ENCODE measurements at regions not wholly inside any gene's neighbourhood (a gene's known extent, or its start where the extent isn't known, plus 50 kb on each side); places are given as distances from the start of the nearest gene placed in this dataset.
A peak's percentile ranks its signal among the peaks of the same experiment; 100 is the strongest.

DNA sequence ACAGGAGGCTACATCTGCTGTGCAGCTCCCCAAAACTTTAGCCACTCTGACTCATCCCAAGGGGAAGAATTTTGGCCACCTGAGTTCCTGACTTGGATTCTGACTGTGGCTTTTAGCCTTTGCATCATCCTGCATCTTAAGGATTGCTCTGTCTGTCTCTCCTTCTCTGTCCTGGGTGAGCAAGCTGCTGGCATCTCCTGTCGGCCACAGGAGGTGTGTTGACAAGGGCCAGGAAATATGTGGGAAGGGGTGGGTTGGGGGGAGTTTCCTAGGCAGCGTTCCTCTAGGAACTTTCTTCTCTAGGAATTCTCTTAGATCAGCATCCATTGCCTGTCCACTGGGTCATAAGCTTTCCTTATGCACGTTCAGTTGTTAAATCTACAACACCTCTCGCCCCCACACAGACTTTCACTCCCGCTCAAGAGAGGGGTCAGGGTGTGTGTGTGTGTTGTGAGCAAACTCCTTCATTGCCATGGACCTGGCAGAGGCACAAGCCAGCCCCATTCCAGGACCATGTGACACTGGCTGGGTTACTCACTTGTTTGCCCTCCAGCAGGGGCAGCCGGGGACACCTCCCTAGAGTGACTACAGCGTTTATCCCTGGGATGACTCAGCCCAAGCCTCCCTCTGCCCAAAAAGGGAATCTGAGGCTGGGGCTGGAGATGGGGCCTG, 145.0 kb upstream of the DUSP10 start (continued):
- TF ChIP-seq, protein P1, sequence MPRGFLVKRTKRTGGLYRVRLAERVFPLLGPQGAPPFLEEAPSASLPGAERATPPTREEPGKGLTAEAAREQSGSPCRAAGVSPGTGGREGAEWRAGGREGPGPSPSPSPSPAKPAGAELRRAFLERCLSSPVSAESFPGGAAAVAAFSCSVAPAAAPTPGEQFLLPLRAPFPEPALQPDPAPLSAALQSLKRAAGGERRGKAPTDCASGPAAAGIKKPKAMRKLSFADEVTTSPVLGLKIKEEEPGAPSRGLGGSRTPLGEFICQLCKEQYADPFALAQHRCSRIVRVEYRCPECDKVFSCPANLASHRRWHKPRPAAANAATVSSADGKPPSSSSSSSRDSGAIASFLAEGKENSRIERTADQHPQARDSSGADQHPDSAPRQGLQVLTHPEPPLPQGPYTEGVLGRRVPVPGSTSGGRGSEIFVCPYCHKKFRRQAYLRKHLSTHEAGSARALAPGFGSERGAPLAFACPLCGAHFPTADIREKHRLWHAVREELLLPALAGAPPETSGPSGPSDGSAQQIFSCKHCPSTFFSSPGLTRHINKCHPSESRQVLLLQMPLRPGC (tag by site-specific recombination; IDR thresholded peaks at IDR 0.05): peak; percentile 70; the same call in 1 of the 2 replicates
- TF ChIP-seq, protein P2, sequence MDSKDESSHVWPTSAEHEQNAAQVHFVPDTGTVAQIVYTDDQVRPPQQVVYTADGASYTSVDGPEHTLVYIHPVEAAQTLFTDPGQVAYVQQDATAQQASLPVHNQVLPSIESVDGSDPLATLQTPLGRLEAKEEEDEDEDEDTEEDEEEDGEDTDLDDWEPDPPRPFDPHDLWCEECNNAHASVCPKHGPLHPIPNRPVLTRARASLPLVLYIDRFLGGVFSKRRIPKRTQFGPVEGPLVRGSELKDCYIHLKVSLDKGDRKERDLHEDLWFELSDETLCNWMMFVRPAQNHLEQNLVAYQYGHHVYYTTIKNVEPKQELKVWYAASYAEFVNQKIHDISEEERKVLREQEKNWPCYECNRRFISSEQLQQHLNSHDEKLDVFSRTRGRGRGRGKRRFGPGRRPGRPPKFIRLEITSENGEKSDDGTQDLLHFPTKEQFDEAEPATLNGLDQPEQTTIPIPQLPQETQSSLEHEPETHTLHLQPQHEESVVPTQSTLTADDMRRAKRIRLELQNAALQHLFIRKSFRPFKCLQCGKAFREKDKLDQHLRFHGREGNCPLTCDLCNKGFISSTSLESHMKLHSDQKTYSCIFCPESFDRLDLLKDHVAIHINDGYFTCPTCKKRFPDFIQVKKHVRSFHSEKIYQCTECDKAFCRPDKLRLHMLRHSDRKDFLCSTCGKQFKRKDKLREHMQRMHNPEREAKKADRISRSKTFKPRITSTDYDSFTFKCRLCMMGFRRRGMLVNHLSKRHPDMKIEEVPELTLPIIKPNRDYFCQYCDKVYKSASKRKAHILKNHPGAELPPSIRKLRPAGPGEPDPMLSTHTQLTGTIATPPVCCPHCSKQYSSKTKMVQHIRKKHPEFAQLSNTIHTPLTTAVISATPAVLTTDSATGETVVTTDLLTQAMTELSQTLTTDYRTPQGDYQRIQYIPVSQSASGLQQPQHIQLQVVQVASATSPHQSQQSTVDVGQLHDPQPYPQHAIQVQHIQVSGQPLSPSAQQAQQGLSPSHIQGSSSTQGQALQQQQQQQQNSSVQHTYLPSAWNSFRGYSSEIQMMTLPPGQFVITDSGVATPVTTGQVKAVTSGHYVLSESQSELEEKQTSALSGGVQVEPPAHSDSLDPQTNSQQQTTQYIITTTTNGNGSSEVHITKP (tag by site-specific recombination; IDR thresholded peaks at IDR 0.05): peak; percentile 69
- TF ChIP-seq ZNF366 (tag by site-specific recombination; conservative IDR thresholded peaks at IDR 0.05): peak; percentile 77
- TF ChIP-seq ZNF701 (tag by site-specific recombination; IDR thresholded peaks at IDR 0.05): no peak
- TF ChIP-seq ZNF155 (tag by site-specific recombination; IDR thresholded peaks at IDR 0.05): no peak
- no peak for TF ChIP-seq ZBTB1 (tag by site-specific recombination; IDR thresholded peaks at IDR 0.05)
- peak; percentile 64; the same call in 1 of the 2 replicates for TF ChIP-seq ZNF600 (tag by site-specific recombination; IDR thresholded peaks at IDR 0.05)
- TF ChIP-seq, protein P3, sequence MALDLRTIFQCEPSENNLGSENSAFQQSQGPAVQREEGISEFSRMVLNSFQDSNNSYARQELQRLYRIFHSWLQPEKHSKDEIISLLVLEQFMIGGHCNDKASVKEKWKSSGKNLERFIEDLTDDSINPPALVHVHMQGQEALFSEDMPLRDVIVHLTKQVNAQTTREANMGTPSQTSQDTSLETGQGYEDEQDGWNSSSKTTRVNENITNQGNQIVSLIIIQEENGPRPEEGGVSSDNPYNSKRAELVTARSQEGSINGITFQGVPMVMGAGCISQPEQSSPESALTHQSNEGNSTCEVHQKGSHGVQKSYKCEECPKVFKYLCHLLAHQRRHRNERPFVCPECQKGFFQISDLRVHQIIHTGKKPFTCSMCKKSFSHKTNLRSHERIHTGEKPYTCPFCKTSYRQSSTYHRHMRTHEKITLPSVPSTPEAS (tag by site-specific recombination; IDR thresholded peaks at IDR 0.05): 0 out of 2 replicates have a peak, but pooled peaks have one; percentile 34
- peak; percentile 37; the same call in 1 of the 2 replicates for TF ChIP-seq ZFP37 (tag by site-specific recombination; IDR thresholded peaks at IDR 0.05)
- TF ChIP-seq ZNF184 (tag by site-specific recombination; IDR thresholded peaks at IDR 0.05): peak; percentile 38; the same call in 1 of the 2 replicates
- TF ChIP-seq, protein P4, sequence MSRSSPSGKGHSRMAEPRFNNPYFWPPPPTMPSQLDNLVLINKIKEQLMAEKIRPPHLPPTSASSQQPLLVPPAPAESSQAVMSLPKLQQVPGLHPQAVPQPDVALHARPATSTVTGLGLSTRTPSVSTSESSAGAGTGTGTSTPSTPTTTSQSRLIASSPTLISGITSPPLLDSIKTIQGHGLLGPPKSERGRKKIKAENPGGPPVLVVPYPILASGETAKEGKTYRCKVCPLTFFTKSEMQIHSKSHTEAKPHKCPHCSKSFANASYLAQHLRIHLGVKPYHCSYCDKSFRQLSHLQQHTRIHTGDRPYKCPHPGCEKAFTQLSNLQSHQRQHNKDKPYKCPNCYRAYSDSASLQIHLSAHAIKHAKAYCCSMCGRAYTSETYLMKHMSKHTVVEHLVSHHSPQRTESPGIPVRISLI (tag by site-specific recombination; IDR thresholded peaks at IDR 0.05): no peak
- TF ChIP-seq KLF16 (tag by site-specific recombination; IDR thresholded peaks at IDR 0.05): no peak
- 0 out of 2 replicates have a peak, but pooled peaks have one; percentile 18 for TF ChIP-seq ZSCAN30 (tag by site-specific recombination; IDR thresholded peaks at IDR 0.05)
- TF ChIP-seq, protein P5, sequence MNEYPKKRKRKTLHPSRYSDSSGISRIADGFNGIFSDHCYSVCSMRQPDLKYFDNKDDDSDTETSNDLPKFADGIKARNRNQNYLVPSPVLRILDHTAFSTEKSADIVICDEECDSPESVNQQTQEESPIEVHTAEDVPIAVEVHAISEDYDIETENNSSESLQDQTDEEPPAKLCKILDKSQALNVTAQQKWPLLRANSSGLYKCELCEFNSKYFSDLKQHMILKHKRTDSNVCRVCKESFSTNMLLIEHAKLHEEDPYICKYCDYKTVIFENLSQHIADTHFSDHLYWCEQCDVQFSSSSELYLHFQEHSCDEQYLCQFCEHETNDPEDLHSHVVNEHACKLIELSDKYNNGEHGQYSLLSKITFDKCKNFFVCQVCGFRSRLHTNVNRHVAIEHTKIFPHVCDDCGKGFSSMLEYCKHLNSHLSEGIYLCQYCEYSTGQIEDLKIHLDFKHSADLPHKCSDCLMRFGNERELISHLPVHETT (tag by site-specific recombination; IDR thresholded peaks at IDR 0.05): 0 out of 2 replicates have a peak, but pooled peaks have one; percentile 25
- TF ChIP-seq SCRT2 (tag by site-specific recombination; IDR thresholded peaks at IDR 0.05): peak; percentile 96
- TF ChIP-seq ZXDB (tag by site-specific recombination; IDR thresholded peaks at IDR 0.05): peak; percentile 89
- 0 out of 2 replicates have a peak, but pooled peaks have one; percentile 36 for TF ChIP-seq IKZF3 (tag by site-specific recombination; IDR thresholded peaks at IDR 0.05)
- no peak for TF ChIP-seq SETDB1 (IDR thresholded peaks at IDR 0.05; ENCODE audit: insufficient read length, low read length)
- TF ChIP-seq GLIS1 (tag by site-specific recombination; IDR thresholded peaks at IDR 0.05): peak; percentile 67
- TF ChIP-seq WT1 (tag by site-specific recombination; IDR thresholded peaks at IDR 0.05): peak; percentile 94
- TF ChIP-seq ZNF24 (tag by site-specific recombination; IDR thresholded peaks at IDR 0.05): peak; percentile 68
- TF ChIP-seq ZNF404 (tag by site-specific recombination; IDR thresholded peaks at IDR 0.05): no peak
- TF ChIP-seq ZFHX2 (tag by site-specific recombination; conservative IDR thresholded peaks at IDR 0.05): peak; percentile 55
- TF ChIP-seq SP7 (tag by site-specific recombination; IDR thresholded peaks at IDR 0.05): peak; percentile 86
- TF ChIP-seq, protein P6, sequence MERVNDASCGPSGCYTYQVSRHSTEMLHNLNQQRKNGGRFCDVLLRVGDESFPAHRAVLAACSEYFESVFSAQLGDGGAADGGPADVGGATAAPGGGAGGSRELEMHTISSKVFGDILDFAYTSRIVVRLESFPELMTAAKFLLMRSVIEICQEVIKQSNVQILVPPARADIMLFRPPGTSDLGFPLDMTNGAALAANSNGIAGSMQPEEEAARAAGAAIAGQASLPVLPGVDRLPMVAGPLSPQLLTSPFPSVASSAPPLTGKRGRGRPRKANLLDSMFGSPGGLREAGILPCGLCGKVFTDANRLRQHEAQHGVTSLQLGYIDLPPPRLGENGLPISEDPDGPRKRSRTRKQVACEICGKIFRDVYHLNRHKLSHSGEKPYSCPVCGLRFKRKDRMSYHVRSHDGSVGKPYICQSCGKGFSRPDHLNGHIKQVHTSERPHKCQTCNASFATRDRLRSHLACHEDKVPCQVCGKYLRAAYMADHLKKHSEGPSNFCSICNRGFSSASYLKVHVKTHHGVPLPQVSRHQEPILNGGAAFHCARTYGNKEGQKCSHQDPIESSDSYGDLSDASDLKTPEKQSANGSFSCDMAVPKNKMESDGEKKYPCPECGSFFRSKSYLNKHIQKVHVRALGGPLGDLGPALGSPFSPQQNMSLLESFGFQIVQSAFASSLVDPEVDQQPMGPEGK (tag by site-specific recombination; IDR thresholded peaks at IDR 0.05): peak; percentile 63
- peak; percentile 82 for TF ChIP-seq ZEB2 (tag by site-specific recombination; IDR thresholded peaks at IDR 0.05)
- peak; percentile 70 for TF ChIP-seq ZNF843 (tag by site-specific recombination; IDR thresholded peaks at IDR 0.05)
- TF ChIP-seq ZNF121 (tag by site-specific recombination; IDR thresholded peaks at IDR 0.05): no peak
- peak; percentile 80 for TF ChIP-seq GLIS2 (tag by site-specific recombination; IDR thresholded peaks at IDR 0.05)

Data from HEK293 (cell line).